ENCODE measurements at regions not wholly inside any gene's neighbourhood (a gene's known extent, or its start where the extent isn't known, plus 50 kb on each side); places are given as distances from the start of the nearest gene placed in this dataset.

- Mint-ChIP-seq H3K27me3 (ENCODE audit: low read depth) (no peaks in the 10 kb centered on the region), H3K4me1 (ENCODE audit: low read depth) (peaks cover 11% of the 10 kb centered on the region), H3K36me3 (ENCODE audit: low read depth) (no peaks in the 10 kb centered on the region), H3K27ac (peak overlapping the region; percentile 54), H3K4me3 (no peak overlapping the region), H3K9me3 (ENCODE audit: insufficient read depth) (no peaks in the 10 kb centered on the region)
- ChIA-PET CTCF (interaction anchor here (1.4 to 3.6 kb wide), 2 partner anchors 12 to 22 kb away, joined by 3 to 18 read pairs; no protein-coding TSS in a partner anchor), POLR2A (no interaction called here)
- DNase-seq (peak; percentile 28), ATAC-seq (peak; percentile 51)
Observed at GRCh38 chr1:59083946-59084865, 212.7 kb upstream of the FGGY start.

- no peak for ATAC-seq
- ChIA-PET POLR2A (no interaction called here), CTCF (interaction anchor here (3.6 kb wide), 1 partner anchor 13 kb away, joined by 18 read pairs; no protein-coding TSS in a partner anchor)
- Mint-ChIP-seq H3K4me3 (no peak overlapping the region), H3K27me3 (ENCODE audit: low read depth) (peaks cover 2% of the 10 kb centered on the region), H3K4me1 (ENCODE audit: low read depth) (peaks cover 11% of the 10 kb centered on the region), H3K36me3 (ENCODE audit: low read depth) (no peaks in the 10 kb centered on the region), H3K27ac (no peak overlapping the region), H3K9me3 (ENCODE audit: insufficient read depth) (no peaks in the 10 kb centered on the region)
- no peak for DNase-seq
Observed at GRCh38 chr1:59085101-59085500, 211.8 kb upstream of the FGGY start.

DNA sequence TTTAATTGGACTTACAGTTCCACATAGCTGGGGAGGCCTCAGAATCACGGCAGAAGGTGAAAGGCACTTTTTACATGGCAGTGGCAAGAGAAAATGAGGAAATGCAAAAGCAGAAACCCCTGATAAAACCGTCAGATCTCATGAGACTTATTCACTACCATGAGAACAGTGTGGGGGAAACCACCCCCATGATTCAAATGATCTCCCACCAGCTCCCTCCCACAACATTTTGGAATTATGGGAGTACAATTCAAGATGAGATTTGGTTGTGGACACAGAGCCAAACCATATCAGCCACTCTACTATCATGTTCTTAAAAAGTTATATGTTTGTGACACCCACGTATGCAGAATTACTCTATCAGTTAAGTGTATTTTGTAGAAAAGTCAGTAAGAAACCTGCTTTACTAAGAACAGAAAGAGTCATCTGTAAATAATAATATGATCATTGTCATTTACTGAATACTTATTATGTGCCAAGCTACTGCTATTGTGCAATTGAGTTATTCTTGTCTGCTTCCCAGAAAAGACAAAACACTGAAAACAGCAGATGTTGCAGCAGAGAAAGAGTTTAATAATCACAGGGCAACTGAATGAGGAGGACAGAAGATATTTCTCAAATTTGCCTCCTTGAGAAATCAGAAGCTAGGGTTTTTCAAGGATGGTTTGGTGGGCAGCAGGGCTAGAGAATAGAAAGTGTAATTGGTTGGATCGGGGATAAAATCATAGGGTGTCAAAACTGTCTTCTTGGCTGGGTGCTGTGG is 207.7 kb upstream of the FGGY start:
- ATAC-seq (no peak), DNase-seq (no peak)
- H3K27ac Mint-ChIP-seq, result no peak overlapping the region
- ChIA-PET POLR2A (no interaction called here), CTCF (interaction anchor here (1.5 kb wide), 1 partner anchor 12 kb away, joined by 3 read pairs; no protein-coding TSS in a partner anchor)
- no peaks in the 10 kb centered on the region for H3K9me3 Mint-ChIP-seq (ENCODE audit: insufficient read depth)
- no peaks in the 10 kb centered on the region for H3K36me3 Mint-ChIP-seq (ENCODE audit: low read depth)
- peaks cover 2% of the 10 kb centered on the region for H3K27me3 Mint-ChIP-seq (ENCODE audit: low read depth)
- H3K4me3 Mint-ChIP-seq, result no peak overlapping the region
- H3K4me1 Mint-ChIP-seq (ENCODE audit: low read depth), result peaks cover 6% of the 10 kb centered on the region

DNA sequence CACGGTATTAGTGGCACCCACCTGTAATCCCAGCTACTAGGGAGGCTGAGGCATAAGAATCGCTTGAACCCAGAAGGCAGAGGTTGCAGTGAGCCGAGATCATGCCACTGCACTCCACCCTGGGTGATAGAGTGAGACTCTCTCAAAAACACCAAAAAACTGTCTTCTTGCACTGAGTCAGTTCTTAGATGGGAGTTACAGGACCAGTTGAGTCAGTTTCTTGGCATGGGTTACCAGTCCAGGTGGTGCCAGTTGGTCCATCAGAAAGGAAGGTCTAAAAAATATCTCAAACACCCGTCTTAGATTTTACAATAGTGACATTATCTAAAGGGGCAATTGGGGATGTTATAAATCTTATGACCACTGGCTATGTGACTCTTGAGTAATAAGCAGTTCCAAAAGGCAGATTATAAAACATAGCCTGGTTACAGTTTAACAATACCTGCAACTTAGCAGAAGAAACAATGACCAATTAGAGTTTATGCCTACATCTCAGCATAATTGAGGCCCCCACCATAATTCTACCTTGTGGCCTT is 206.9 kb upstream of the FGGY start:
- no peak for DNase-seq
- ChIA-PET POLR2A (no interaction called here), CTCF (interaction anchor here (1.5 kb wide), 1 partner anchor 11 kb away, joined by 3 read pairs; no protein-coding TSS in a partner anchor)
- H3K36me3 Mint-ChIP-seq (ENCODE audit: low read depth), result no peaks in the 10 kb centered on the region
- H3K4me3 Mint-ChIP-seq, result no peak overlapping the region
- no peaks in the 10 kb centered on the region for H3K4me1 Mint-ChIP-seq (ENCODE audit: low read depth)
- no peaks in the 10 kb centered on the region for H3K9me3 Mint-ChIP-seq (ENCODE audit: insufficient read depth)
- H3K27me3 Mint-ChIP-seq (ENCODE audit: low read depth), result peaks cover 2% of the 10 kb centered on the region
- no peak for ATAC-seq
- H3K27ac Mint-ChIP-seq, result no peak overlapping the region

DNA sequence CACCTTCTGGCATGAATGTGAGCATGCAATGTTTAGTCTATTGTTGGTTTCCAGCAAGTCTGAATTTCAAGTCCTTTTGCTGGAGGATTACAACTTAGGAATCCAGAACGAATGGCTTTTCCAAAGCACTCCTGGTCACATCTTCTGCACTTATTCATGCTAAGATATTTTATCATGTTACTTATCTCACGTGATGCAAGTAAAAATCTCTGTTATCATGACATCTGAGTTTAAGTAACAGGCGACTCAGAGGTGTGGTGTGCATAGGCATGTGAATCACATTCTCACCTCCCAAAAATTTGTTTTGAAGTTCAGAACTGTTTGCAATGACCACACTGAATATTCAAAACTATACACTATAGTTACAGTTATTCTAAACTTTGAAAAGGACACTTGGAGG is 204.8 kb upstream of the FGGY start:
- Mint-ChIP-seq H3K27me3 (ENCODE audit: low read depth) (peaks cover 2% of the 10 kb centered on the region), H3K4me1 (ENCODE audit: low read depth) (no peaks in the 10 kb centered on the region)
- CTCF ChIA-PET, result no interaction called here

GRCh38 chr1:59094001-59094400 is 202.9 kb upstream of the FGGY start:
- no peaks in the 10 kb centered on the region for H3K36me3 Mint-ChIP-seq (ENCODE audit: low read depth)
- no peaks in the 10 kb centered on the region for H3K4me1 Mint-ChIP-seq (ENCODE audit: low read depth)
- peaks cover 7% of the 10 kb centered on the region for H3K27me3 Mint-ChIP-seq (ENCODE audit: low read depth)
- no peak for ATAC-seq
- DNase-seq, result no peak
- no peak overlapping the region for H3K4me3 Mint-ChIP-seq
- no peak overlapping the region for H3K27ac Mint-ChIP-seq
- POLR2A ChIA-PET, result no interaction called here
- H3K9me3 Mint-ChIP-seq (ENCODE audit: insufficient read depth), result no peaks in the 10 kb centered on the region
- CTCF ChIA-PET, result no interaction called here

More for the DNA sequence above, 204.8 kb upstream of the FGGY start:
- Mint-ChIP-seq H3K9me3 (ENCODE audit: insufficient read depth) (no peaks in the 10 kb centered on the region), H3K4me3 (no peak overlapping the region), H3K27ac (no peak overlapping the region), H3K36me3 (ENCODE audit: low read depth) (no peaks in the 10 kb centered on the region)
- POLR2A ChIA-PET, result no interaction called here
- no peak for DNase-seq
- ATAC-seq, result no peak

- POLR2A ChIA-PET, result no interaction called here
- no peaks in the 10 kb centered on the region for H3K4me1 Mint-ChIP-seq (ENCODE audit: low read depth)
- no peak overlapping the region for H3K27ac Mint-ChIP-seq
- ATAC-seq (no peak), DNase-seq (no peak)
- CTCF ChIA-PET, result no interaction called here
- no peak overlapping the region for H3K4me3 Mint-ChIP-seq
- H3K36me3 Mint-ChIP-seq (ENCODE audit: low read depth), result no peaks in the 10 kb centered on the region
- H3K9me3 Mint-ChIP-seq (ENCODE audit: insufficient read depth), result no peaks in the 10 kb centered on the region
- peaks cover 5% of the 10 kb centered on the region for H3K27me3 Mint-ChIP-seq (ENCODE audit: low read depth)
Observed at GRCh38 chr1:59096501-59096900, 200.4 kb upstream of the FGGY start.

DNA sequence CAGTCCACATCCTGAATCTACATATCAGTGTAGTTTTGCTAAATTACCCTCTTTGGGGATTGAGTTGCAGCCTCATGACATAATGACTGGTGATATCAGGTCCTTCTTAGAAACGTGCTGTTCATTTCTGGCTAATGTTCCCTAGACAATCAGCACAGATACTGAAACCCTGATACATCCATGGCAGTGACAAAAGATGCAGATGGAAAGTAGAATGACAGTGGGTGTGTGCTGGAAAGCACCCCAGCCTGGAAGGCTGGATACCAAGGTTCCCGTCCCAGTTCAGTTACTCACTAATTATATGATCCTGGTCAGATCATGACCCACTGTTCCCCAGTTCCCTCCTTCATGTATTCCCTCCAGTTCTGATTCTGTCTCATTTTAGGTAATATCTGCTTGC is 198.2 kb upstream of the FGGY start:
- Mint-ChIP-seq H3K4me1 (ENCODE audit: low read depth) (no peaks in the 10 kb centered on the region), H3K27ac (no peak overlapping the region), H3K27me3 (ENCODE audit: low read depth) (peaks cover 5% of the 10 kb centered on the region), H3K4me3 (no peak overlapping the region), H3K36me3 (ENCODE audit: low read depth) (no peaks in the 10 kb centered on the region), H3K9me3 (ENCODE audit: insufficient read depth) (no peaks in the 10 kb centered on the region)
- ChIA-PET CTCF (no interaction called here), POLR2A (no interaction called here)
- DNase-seq (no peak), ATAC-seq (no peak)

DNA sequence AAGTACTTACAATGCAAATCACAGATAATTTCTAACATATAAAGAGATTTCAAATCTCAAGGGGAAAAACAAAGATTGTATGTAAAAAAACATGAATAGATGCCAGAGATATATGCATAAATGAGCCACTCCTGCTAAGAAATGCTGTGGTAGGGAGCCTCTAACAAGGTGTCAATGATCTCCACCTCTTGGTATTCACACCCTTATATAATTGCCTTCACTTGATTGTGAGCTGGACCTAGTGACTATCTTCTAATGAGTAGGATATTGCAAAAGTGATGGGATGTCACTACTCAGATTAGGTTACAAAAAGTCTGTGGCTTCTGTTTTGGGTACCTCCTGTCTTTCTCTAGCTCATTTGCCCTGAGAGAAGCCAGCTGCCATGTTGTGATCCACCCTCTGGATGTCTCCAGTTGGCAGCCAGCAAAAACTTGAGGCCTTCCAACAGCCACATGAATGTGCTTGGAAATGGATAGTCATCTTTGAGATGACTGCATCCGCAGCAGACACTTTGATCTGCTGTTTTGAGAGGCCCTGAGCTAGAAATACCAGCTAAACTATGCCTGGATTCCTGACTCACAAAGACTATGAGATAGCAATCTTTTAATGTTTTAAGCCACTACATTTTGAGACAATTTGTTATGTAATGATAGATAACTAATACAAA is 196.1 kb upstream of the FGGY start:
- DNase-seq (no peak), ATAC-seq (no peak)
- POLR2A ChIA-PET, result interaction anchor here (1.1 kb wide), 1 partner anchor 318 kb away, joined by 3 read pairs; no protein-coding TSS in a partner anchor
- no peaks in the 10 kb centered on the region for H3K9me3 Mint-ChIP-seq (ENCODE audit: insufficient read depth)
- no peak overlapping the region for H3K4me3 Mint-ChIP-seq
- H3K27me3 Mint-ChIP-seq (ENCODE audit: low read depth), result peaks cover 5% of the 10 kb centered on the region
- H3K4me1 Mint-ChIP-seq (ENCODE audit: low read depth), result no peaks in the 10 kb centered on the region
- H3K27ac Mint-ChIP-seq, result no peak overlapping the region
- CTCF ChIA-PET, result interaction anchor here (1.0 kb wide), 1 partner anchor 11 kb away, joined by 3 read pairs; no protein-coding TSS in a partner anchor
- no peaks in the 10 kb centered on the region for H3K36me3 Mint-ChIP-seq (ENCODE audit: low read depth)

- no peak for ATAC-seq
Observed at GRCh38 chr1:59101518-59101917, 195.4 kb upstream of the FGGY start.

DNA sequence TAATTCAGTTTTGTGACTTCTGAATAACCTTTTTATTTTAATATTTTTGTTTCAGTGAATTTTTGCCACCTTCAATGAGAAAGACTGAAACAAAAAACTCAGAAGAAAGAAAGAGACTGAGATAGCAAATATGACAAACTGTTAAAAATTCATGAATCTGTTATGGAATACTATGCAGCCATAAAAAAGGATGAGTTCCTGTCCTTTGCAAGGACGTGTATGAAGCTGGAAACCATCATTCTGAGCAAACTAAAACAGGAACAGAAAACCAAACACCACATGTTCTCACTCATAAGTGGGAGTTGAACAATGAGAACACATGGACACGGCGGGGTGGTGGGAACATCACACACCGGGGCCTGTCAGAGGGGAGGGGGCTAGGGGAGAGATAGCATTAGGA is 193.4 kb upstream of the FGGY start:
- peaks cover 5% of the 10 kb centered on the region for H3K27me3 Mint-ChIP-seq (ENCODE audit: low read depth)
- ATAC-seq (no peak), DNase-seq (no peak)
- no peaks in the 10 kb centered on the region for H3K36me3 Mint-ChIP-seq (ENCODE audit: low read depth)
- no peak overlapping the region for H3K4me3 Mint-ChIP-seq
- H3K4me1 Mint-ChIP-seq (ENCODE audit: low read depth), result no peaks in the 10 kb centered on the region
- H3K9me3 Mint-ChIP-seq (ENCODE audit: insufficient read depth), result no peaks in the 10 kb centered on the region
- ChIA-PET CTCF (no interaction called here), POLR2A (no interaction called here)
- no peak overlapping the region for H3K27ac Mint-ChIP-seq

More at GRCh38 chr1:59101518-59101917, 195.4 kb upstream of the FGGY start:
- no peak for DNase-seq
- no peak overlapping the region for H3K4me3 Mint-ChIP-seq
- no peaks in the 10 kb centered on the region for H3K4me1 Mint-ChIP-seq (ENCODE audit: low read depth)
- ChIA-PET CTCF (no interaction called here), POLR2A (interaction anchor here (1.1 kb wide), 1 partner anchor 318 kb away, joined by 3 read pairs; no protein-coding TSS in a partner anchor)
- no peaks in the 10 kb centered on the region for H3K9me3 Mint-ChIP-seq (ENCODE audit: insufficient read depth)
- H3K27ac Mint-ChIP-seq, result no peak overlapping the region
- peaks cover 5% of the 10 kb centered on the region for H3K27me3 Mint-ChIP-seq (ENCODE audit: low read depth)
- H3K36me3 Mint-ChIP-seq (ENCODE audit: low read depth), result no peaks in the 10 kb centered on the region

Data from activated CD8-positive, alpha-beta T cell treated with anti-CD3 and anti-CD28 coated beads, Interleukin-2, amount 10 ng/mL, durations not matched to agents 7 days and 5 days (primary cell).